Mesothelial cell of epicardium (in vitro differentiated cells): ENCODE measurements at regions not wholly inside any gene's neighbourhood (a gene's known extent, or its start where the extent isn't known, plus 50 kb on each side); places are given as distances from the start of the nearest gene placed in this dataset.

Experiments used
- DNase-seq, 2 experiments: peaks; one replicate each; pipeline ENCODE4 v3.0.0; 2021; ENCODE audit warnings: low spot score in 2 of 2; ENCODE audit not compliant: unreplicated experiment in 2 of 2
- H3K27ac Mint-ChIP-seq: 2 replicates; pipeline ENCODE4 v1.8.0; 2021; ENCODE audit warnings: mixed read lengths
- H3K27me3 Mint-ChIP-seq: 2 replicates; pipeline ENCODE4 v1.8.0; 2021; ENCODE audit warnings: low read depth, mixed read lengths
- H3K36me3 Mint-ChIP-seq: 2 replicates; pipeline ENCODE4 v1.8.0; 2021; ENCODE audit warnings: mixed read lengths
- H3K4me1 Mint-ChIP-seq: 2 replicates; pipeline ENCODE4 v1.8.0; 2021; ENCODE audit warnings: mixed read lengths
- H3K4me3 Mint-ChIP-seq: 2 replicates; pipeline ENCODE4 v1.8.0; 2021; ENCODE audit warnings: mild to moderate bottlenecking, moderate library complexity, mixed read lengths
- H3K9me3 Mint-ChIP-seq: 2 replicates; pipeline ENCODE4 v1.8.0; 2021; ENCODE audit warnings: mixed read lengths
- TF ChIP-seq, protein P1 (sequence below): fragments of 200-600 bp; sonication (generic); IDR thresholded peaks from one replicate; pipeline ENCODE4 v1.5.0; 2021; ENCODE audit warnings: antibody characterized with exemption; ENCODE audit not compliant: unreplicated experiment

DNA sequence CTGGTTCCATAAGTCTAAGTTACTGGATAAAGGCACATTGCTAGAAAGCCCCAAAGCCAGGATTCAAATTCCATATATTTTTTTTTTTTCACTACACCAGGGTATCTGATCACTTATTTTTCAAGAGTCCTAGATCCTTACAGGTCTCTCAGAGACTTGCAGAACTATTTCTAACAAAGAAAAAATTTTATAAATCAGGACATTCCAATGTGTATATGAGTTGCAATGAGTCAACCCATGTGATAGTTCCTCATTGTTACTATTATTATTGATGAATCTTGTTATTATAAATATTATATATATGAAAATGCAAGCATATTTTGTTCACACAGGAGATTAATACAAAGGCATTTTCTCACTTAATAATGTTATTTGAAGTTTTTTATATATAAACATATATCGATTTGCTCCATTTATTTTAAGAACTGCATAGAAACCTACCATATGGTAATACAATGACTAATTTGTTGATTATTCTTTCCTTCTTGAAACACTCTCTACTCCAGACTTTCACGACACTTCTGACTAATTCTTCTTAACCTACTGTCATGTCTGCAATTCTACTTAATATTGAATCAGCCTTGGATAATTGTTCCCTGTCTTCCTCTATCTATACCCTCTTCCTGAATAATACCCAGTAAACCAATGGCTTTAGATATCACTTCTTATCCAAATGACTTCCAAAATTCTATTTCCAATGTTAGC is 968.4 kb upstream of the NRXN1 start:
- Mint-ChIP-seq H3K4me1 (no peaks in the 10 kb centered on the region), H3K27ac (no peak overlapping the region), H3K27me3 (no peaks in the 10 kb centered on the region), H3K36me3 (no peaks in the 10 kb centered on the region), H3K9me3 (peaks cover 17% of the 10 kb centered on the region), H3K4me3 (no peak overlapping the region)
- TF ChIP-seq, protein P1, sequence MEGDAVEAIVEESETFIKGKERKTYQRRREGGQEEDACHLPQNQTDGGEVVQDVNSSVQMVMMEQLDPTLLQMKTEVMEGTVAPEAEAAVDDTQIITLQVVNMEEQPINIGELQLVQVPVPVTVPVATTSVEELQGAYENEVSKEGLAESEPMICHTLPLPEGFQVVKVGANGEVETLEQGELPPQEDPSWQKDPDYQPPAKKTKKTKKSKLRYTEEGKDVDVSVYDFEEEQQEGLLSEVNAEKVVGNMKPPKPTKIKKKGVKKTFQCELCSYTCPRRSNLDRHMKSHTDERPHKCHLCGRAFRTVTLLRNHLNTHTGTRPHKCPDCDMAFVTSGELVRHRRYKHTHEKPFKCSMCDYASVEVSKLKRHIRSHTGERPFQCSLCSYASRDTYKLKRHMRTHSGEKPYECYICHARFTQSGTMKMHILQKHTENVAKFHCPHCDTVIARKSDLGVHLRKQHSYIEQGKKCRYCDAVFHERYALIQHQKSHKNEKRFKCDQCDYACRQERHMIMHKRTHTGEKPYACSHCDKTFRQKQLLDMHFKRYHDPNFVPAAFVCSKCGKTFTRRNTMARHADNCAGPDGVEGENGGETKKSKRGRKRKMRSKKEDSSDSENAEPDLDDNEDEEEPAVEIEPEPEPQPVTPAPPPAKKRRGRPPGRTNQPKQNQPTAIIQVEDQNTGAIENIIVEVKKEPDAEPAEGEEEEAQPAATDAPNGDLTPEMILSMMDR = no peak
- no peak for DNase-seq

DNA sequence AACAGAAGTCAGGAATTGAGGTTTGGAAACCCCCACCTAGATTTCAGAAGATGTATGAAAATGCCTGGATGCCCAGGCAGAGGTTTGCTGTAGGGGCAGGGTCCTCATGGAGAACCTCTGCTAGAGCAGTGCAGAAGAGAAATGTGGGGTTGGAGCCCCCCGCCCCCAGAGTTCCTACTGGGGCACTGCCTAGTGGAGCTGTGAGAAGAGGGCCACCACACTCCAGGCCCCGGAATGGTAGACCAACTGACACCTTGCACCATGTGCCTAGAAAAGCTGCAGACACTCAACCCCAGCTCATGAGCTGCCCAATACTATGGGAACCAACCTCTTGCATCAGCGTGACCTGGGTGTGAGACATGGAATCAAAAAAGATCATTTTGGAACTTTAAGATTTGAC is 967.0 kb upstream of the NRXN1 start:
- DNase-seq = no peak
- H3K36me3 Mint-ChIP-seq = no peaks in the 10 kb centered on the region
- TF ChIP-seq, protein P1 = no peak
- no peak overlapping the region for H3K4me3 Mint-ChIP-seq
- peaks cover 17% of the 10 kb centered on the region for H3K9me3 Mint-ChIP-seq
- H3K4me1 Mint-ChIP-seq = peaks cover 3% of the 10 kb centered on the region
- H3K27ac Mint-ChIP-seq = no peak overlapping the region
- H3K27me3 Mint-ChIP-seq = no peaks in the 10 kb centered on the region

DNA sequence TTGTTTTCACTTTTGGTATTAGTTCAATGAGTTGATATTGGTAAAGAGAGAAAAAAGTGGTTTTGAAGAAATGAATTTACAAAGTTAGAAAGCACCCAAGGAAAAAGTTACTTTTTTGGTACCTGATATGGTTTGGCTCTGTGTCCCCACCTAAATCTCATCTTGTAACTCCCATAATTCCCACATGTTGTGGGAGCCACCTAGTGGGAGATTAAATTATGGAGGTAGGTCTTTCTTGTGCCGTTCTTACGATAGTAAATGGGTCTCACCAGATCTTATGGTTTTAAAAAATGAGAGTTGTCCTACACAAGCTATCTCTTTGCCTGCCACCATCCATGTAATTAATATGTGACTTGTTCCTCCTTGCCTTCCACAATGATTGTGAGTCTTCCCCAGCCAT is 965.6 kb upstream of the NRXN1 start:
- H3K27me3 Mint-ChIP-seq = no peaks in the 10 kb centered on the region
- TF ChIP-seq, protein P1 = no peak
- no peak overlapping the region for H3K27ac Mint-ChIP-seq
- DNase-seq = no peak
- H3K9me3 Mint-ChIP-seq = peaks cover 17% of the 10 kb centered on the region
- peaks cover 4% of the 10 kb centered on the region for H3K4me1 Mint-ChIP-seq
- no peak overlapping the region for H3K4me3 Mint-ChIP-seq
- H3K36me3 Mint-ChIP-seq = no peaks in the 10 kb centered on the region

- Mint-ChIP-seq H3K4me1 (peaks cover 4% of the 10 kb centered on the region), H3K9me3 (peaks cover 12% of the 10 kb centered on the region), H3K4me3 (no peak overlapping the region), H3K27me3 (no peaks in the 10 kb centered on the region), H3K36me3 (no peaks in the 10 kb centered on the region), H3K27ac (no peak overlapping the region)
- no peak for DNase-seq
- TF ChIP-seq, protein P1 = no peak
These were observed 963.4 kb upstream of the NRXN1 start for GRCh38 chr2:51995293-51995692.

- H3K4me3 Mint-ChIP-seq = no peak overlapping the region
- no peak overlapping the region for H3K27ac Mint-ChIP-seq
- no peaks in the 10 kb centered on the region for H3K36me3 Mint-ChIP-seq
- peaks cover 4% of the 10 kb centered on the region for H3K4me1 Mint-ChIP-seq
- DNase-seq = no peak
- H3K27me3 Mint-ChIP-seq = no peaks in the 10 kb centered on the region
- H3K9me3 Mint-ChIP-seq = peaks cover 8% of the 10 kb centered on the region
- TF ChIP-seq, protein P1 = no peak
These were observed 962.3 kb upstream of the NRXN1 start for GRCh38 chr2:51994123-51994763.
